GM12873 (cell line): ENCODE measurements at regions not wholly inside any gene's neighbourhood (a gene's known extent, or its start where the extent isn't known, plus 50 kb on each side); places are given as distances from the start of the nearest gene placed in this dataset.

Experiments
- TF ChIP-seq, protein P1 (sequence below): IDR thresholded peaks from 2 replicates; pipeline ENCODE4 v1.5.1; 2012; ENCODE audit warnings: low read depth, mild to moderate bottlenecking, moderate library complexity, low read length, control low read depth; ENCODE audit not compliant: insufficient read depth; ENCODE audit errors: missing control alignments

DNA sequence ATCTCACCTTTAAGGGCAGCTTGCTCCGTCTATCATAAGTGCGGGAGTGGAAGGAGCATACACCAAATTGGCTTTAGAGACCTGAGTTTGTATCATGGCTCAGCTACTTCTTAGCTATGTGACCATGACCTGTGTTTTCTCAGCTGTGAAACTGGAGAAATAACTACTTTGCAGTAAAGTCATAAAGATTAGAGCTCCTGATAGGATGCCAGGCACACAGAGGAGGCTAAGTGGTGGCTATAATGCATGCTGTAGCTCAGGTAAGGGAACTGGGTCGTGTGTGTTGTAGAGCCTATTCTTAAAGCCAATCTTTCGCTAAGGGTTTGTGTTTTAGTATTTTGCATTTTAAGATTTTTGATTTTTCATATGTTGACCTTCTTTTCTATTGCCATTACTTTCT is 451.5 kb upstream of the MAN1A1 start:
- TF ChIP-seq, protein P1, sequence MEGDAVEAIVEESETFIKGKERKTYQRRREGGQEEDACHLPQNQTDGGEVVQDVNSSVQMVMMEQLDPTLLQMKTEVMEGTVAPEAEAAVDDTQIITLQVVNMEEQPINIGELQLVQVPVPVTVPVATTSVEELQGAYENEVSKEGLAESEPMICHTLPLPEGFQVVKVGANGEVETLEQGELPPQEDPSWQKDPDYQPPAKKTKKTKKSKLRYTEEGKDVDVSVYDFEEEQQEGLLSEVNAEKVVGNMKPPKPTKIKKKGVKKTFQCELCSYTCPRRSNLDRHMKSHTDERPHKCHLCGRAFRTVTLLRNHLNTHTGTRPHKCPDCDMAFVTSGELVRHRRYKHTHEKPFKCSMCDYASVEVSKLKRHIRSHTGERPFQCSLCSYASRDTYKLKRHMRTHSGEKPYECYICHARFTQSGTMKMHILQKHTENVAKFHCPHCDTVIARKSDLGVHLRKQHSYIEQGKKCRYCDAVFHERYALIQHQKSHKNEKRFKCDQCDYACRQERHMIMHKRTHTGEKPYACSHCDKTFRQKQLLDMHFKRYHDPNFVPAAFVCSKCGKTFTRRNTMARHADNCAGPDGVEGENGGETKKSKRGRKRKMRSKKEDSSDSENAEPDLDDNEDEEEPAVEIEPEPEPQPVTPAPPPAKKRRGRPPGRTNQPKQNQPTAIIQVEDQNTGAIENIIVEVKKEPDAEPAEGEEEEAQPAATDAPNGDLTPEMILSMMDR = no peak

DNA sequence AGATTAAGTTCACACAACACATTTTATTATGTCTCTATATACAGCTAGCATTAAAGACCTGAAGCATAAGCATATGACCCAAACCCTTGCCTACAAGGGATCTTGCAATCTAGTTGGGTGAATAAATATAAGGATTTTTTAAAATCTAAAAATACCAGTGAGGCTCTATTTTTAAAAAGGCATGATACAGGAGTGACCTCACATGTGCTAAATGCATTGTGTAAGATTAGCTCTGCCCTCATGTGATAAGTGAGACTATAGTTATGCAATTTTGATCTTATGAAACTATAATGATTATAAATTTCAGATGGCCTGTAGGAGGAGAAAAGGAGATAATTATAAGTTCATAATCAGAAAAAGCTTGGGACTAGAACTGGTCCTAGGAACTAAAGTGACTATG is 451.0 kb upstream of the MAN1A1 start:
- TF ChIP-seq, protein P1 = no peak

DNA sequence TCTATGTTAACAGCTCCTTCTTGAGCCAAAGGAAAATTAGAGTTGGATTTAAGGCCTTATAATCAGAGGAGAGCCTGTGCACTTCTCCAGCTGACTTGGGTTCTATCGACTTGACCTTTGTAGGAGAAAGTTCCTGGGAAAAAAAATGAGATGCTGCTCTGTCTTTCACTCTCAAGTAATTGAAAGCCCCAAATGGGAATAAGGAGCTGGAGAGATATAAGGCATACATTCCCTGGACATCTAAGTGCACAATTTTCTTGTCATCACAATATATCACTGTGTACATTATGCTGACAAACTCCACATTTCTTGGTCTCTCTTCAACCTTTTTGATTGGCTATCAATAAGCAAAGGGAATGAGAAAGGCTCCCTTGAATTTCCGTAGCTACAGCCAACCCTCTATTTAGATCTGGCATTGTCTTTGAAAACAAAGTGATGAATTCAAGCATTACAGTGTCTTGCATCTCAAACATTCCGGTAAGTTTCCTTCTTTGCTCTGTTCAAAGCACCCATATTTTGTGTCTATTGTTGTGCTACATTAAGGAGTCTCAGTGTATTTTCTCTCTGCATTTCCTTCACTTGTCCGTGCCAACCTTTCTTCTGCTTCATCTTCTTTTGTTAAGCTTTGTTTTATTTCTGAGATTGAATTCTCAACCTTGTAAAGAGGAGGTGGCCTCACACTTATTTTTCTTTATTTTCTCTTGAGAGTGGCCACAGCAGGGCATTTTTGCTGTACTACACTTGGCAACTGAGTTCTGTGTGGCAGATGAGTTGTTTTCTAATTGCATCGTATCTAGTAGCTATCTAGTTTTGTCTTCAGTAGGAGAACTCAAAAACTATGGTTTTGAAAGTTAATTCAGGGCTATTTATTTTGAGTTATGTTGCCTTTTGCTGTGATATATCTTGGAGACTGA is 450.3 kb upstream of the MAN1A1 start:
- TF ChIP-seq, protein P1 = no peak

DNA sequence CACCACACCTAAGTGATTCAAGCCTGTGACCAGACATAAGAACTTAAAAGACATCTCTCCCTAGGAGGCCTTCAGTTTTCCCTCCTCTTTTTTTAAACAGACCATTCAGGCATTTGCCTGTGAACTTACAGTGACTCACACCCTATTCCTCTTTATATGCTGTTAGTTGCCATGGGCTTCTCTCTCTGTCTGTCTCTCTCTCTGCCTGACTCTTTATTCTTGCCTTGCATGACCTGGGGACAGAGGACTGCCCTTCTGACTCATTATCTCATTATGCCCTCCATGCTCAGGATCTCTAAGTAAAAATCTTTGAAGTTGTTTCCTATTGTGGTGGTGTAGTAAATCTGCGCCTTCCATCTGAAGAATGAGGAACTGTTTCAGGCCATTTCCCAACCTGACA is 442.2 kb upstream of the MAN1A1 start:
- TF ChIP-seq, protein P1 = no peak

DNA sequence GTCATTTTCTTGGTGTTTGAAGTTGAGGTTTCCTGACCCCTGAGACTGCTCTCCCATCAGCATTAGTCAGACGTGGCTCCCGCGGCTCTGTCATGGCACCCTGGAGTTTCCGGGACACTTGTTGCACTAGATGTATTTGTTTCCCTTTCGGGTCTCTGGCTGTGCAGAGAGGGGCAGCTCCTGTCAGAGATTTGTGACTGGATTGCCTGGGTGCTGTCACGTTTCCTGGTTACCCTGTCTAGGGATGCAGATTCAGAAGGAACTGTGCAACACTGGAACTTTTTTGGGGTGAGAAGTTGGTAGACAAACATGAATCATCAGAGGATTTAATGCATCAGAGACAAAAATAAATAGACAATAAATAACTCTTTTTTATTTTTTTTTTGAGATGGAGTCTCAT is 431.8 kb upstream of the MAN1A1 start:
- TF ChIP-seq, protein P1 = no peak

DNA sequence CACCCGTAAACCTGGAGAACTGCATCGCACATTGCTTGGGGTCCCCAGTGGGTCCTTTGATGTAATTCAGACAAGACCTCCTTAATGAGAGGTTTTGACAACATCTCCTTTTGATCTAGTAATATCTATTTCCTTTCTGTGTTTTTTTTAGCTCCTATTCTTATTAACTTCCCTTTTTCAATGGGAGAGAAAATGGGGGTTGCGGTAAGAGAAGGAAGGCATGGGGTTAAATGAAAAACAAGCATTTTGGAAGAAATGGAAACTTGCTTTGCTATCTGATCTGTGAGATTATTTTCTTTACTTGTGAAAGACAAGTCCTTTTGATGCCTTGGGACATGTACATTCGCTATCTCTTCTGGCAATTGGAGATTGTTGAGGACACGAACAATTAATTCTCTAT is 418.6 kb upstream of the MAN1A1 start:
- TF ChIP-seq, protein P1 = no peak

DNA sequence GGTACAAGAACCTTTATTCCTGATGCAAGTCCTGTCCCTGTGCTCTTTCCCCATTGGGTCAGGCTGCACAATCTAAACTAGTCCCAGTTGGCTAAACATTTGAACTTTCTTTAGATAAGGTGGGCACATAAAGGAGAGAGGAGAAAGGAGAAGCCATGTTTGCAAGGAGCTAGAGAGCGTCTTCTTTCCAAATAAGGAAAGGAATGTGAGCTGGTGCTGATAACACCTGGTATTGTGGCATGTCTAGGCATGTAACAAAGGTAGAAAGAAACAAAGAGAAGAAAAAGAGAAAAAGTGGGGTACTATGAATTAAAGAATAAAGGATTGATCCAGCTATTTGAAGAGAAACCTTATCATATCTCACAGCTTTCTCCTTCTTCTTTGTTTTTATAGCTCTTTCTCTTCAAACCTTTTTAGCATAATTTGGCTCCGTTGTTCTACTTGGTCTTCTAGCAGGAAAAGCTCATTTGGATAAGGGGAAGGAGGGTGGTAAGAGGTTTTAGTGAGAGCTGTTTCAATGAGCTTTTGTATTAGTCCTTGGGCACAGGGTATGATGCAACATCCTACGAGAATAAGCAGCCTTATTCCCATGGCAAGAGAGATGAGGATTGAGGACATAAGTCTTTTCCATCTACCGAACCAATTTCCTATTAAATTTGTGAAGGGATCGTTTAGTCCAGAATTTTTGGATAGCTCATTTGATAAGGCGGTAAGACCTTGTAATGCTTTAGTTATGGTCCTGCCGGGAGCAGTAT is 415.5 kb upstream of the MAN1A1 start:
- TF ChIP-seq, protein P1 = no peak
